ENCODE measurements at regions not wholly inside any gene's neighbourhood (a gene's known extent, or its start where the extent isn't known, plus 50 kb on each side); places are given as distances from the start of the nearest gene placed in this dataset.

DNA sequence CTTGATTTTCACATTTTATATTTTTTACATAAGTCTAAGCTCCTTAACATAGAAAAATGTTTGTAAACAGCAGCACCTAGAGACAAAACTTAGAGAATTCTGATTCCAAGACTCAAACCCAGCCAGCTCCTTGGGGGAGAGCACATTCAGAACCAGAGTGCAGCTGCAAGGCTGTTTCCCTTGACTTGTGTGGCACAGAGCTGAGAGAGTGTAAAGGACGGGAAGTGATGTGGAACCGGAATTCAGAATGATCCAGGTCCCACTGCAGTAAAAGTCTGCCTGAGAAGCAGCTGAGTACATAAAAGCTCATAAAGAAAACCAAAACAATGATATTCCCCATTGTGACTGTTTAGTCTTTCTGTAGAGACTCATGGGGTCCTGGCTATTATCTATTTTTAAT is 713.8 kb downstream of the RAB28 start:
- dilution Hi-C loops (cut with MboI; ENCODE audit: extremely low pct_ligation_motif_present, low sequenced_read_pairs), result no loop called here
- Histone ChIP-seq H3K36me3 (ENCODE audit: control insufficient read depth in 2 of 2, extremely low read depth in 1 of 2, insufficient read depth in 2 of 2, low read length in 2 of 2) (no peaks in the 10 kb centered on the region), H3K9me3 (ENCODE audit: control insufficient read depth, low read depth, low read length) (no peaks in the 10 kb centered on the region), H3K9me1 (ENCODE audit: control insufficient read depth, extremely low read depth, insufficient read depth, low read length) (no peaks in the 10 kb centered on the region), H3K4me2 (ENCODE audit: control insufficient read depth, extremely low read depth, insufficient read depth, low read depth, low read length) (no peak overlapping the region), H3K27me3 (ENCODE audit: control insufficient read depth, extremely low read depth, insufficient read depth, low read length) (no peaks in the 10 kb centered on the region), H3K79me2 (ENCODE audit: control insufficient read depth, insufficient read depth, low read length) (no peaks in the 10 kb centered on the region), H3K9ac (ENCODE audit: control insufficient read depth, extremely low read depth, insufficient read depth, low read length) (no peak overlapping the region), H4K20me1 (ENCODE audit: control insufficient read depth, extremely low read depth, insufficient read depth, low read length) (no peaks in the 10 kb centered on the region), H3K4me1 (ENCODE audit: control insufficient read depth, extremely low read depth, insufficient read depth, low read length) (no peaks in the 10 kb centered on the region), H2AFZ (ENCODE audit: control insufficient read depth, low read length) (no peak overlapping the region), H3K4me3 (ENCODE audit: control insufficient read depth in 2 of 3, extremely low read depth in 1 of 3, insufficient read depth in 2 of 3, low read depth in 1 of 3, low read length in 3 of 3) (no peak overlapping the region), H3K27ac (ENCODE audit: control insufficient read depth, insufficient read depth, low read length) (no peak overlapping the region)
- FAIRE-seq (no peak), DNase-seq (ENCODE audit: low read depth, low spot score) (no peak)
- no peak for TF ChIP-seq EZH2 (IDR thresholded peaks at IDR 0.05; ENCODE audit: low read length)
- TF ChIP-seq, protein P1, sequence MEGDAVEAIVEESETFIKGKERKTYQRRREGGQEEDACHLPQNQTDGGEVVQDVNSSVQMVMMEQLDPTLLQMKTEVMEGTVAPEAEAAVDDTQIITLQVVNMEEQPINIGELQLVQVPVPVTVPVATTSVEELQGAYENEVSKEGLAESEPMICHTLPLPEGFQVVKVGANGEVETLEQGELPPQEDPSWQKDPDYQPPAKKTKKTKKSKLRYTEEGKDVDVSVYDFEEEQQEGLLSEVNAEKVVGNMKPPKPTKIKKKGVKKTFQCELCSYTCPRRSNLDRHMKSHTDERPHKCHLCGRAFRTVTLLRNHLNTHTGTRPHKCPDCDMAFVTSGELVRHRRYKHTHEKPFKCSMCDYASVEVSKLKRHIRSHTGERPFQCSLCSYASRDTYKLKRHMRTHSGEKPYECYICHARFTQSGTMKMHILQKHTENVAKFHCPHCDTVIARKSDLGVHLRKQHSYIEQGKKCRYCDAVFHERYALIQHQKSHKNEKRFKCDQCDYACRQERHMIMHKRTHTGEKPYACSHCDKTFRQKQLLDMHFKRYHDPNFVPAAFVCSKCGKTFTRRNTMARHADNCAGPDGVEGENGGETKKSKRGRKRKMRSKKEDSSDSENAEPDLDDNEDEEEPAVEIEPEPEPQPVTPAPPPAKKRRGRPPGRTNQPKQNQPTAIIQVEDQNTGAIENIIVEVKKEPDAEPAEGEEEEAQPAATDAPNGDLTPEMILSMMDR (optimal IDR thresholded peaks at IDR 0.05 in 1 of 3, IDR thresholded peaks at IDR 0.05 in 1 of 3, conservative IDR thresholded peaks at IDR 0.05 in 1 of 3; ENCODE audit: extremely low read depth in 1 of 3, insufficient read depth in 2 of 3, low read length in 3 of 3), result no peak

GRCh38 chr4:12761694-12762093 is 722.4 kb downstream of the RAB28 start:
- dilution Hi-C loops (cut with MboI; ENCODE audit: extremely low pct_ligation_motif_present, low sequenced_read_pairs), result no loop called here
- FAIRE-seq, result no peak
- H3K4me1 ChIP-seq (ENCODE audit: control insufficient read depth, extremely low read depth, insufficient read depth, low read length), result no peaks in the 10 kb centered on the region
- H3K27me3 ChIP-seq (ENCODE audit: control insufficient read depth, extremely low read depth, insufficient read depth, low read length), result no peaks in the 10 kb centered on the region
- H3K9ac ChIP-seq (ENCODE audit: control insufficient read depth, extremely low read depth, insufficient read depth, low read length), result no peak overlapping the region
- TF ChIP-seq, protein P1 (optimal IDR thresholded peaks at IDR 0.05 in 1 of 3, IDR thresholded peaks at IDR 0.05 in 1 of 3, conservative IDR thresholded peaks at IDR 0.05 in 1 of 3; ENCODE audit: extremely low read depth in 1 of 3, insufficient read depth in 2 of 3, low read length in 3 of 3), result no peak
- TF ChIP-seq EZH2 (IDR thresholded peaks at IDR 0.05; ENCODE audit: low read length), result no peak
- no peaks in the 10 kb centered on the region for H3K9me3 ChIP-seq (ENCODE audit: control insufficient read depth, low read depth, low read length)
- H2AFZ ChIP-seq (ENCODE audit: control insufficient read depth, low read length), result no peak overlapping the region
- no peak overlapping the region for H3K27ac ChIP-seq (ENCODE audit: control insufficient read depth, insufficient read depth, low read length)
- H4K20me1 ChIP-seq (ENCODE audit: control insufficient read depth, extremely low read depth, insufficient read depth, low read length), result no peaks in the 10 kb centered on the region
- H3K9me1 ChIP-seq (ENCODE audit: control insufficient read depth, extremely low read depth, insufficient read depth, low read length), result no peaks in the 10 kb centered on the region
- H3K4me2 ChIP-seq (ENCODE audit: control insufficient read depth, extremely low read depth, insufficient read depth, low read depth, low read length), result no peak overlapping the region
- no peak overlapping the region for H3K4me3 ChIP-seq (ENCODE audit: control insufficient read depth in 2 of 3, extremely low read depth in 1 of 3, insufficient read depth in 2 of 3, low read depth in 1 of 3, low read length in 3 of 3)
- H3K79me2 ChIP-seq (ENCODE audit: control insufficient read depth, insufficient read depth, low read length), result no peaks in the 10 kb centered on the region
- DNase-seq (ENCODE audit: low read depth, low spot score), result no peak
- no peaks in the 10 kb centered on the region for H3K36me3 ChIP-seq (ENCODE audit: control insufficient read depth in 2 of 2, extremely low read depth in 1 of 2, insufficient read depth in 2 of 2, low read length in 2 of 2)

All from keratinocyte (primary cell).